Naive thymus-derived CD4-positive, alpha-beta T cell (primary cell): ENCODE measurements at regions not wholly inside any gene's neighbourhood (a gene's known extent, or its start where the extent isn't known, plus 50 kb on each side); places are given as distances from the start of the nearest gene placed in this dataset.
A peak's percentile ranks its signal among the peaks of the same experiment; 100 is the strongest.

Source experiments
- ATAC-seq: fragments of 150-1000 bp; cut with Tn5 transposase; 2 replicates; pipeline ENCODE4 v1.10.0; 2021; ENCODE audit warnings: mild to moderate bottlenecking, moderate library complexity
- CTCF ChIA-PET: fragments of 350-600 bp; sonication (Branson Sonifier 250); formaldehyde crosslinking; loops from one replicate; lab custom pipeline; 2021; ENCODE audit warnings: antibody characterized with exemption; lab: Charles Lee
- POLR2A ChIA-PET: fragments of 350-600 bp; sonication (Branson Sonifier 250); formaldehyde crosslinking; loops from one replicate; lab custom pipeline; 2021; ENCODE audit warnings: antibody characterized with exemption, inconsistent platforms; lab: Charles Lee
- DNase-seq, 9 donors: peaks; one replicate each; pipeline versions ENCODE4 v3.0.0 to v3.0.0-alpha.2; 2020 to 2022; ENCODE audit warnings: mixed read lengths in 1 of 9
- H3K27ac ChIP-seq: one replicate; pipeline ENCODE4 v1.7.0; 2013; ENCODE audit warnings: mild to moderate bottlenecking, low read depth, low read length, moderate library complexity
- H3K27me3 ChIP-seq, 2 donors: one replicate each; pipeline ENCODE4 v1.7.0; 2013; ENCODE audit warnings: low read length in 2 of 2, mild to moderate bottlenecking in 2 of 2, moderate library complexity in 2 of 2; ENCODE audit not compliant: control insufficient read depth in 2 of 2, insufficient read depth in 2 of 2
- H3K36me3 ChIP-seq, 3 experiments: 1 replicate in 2 of 3; 2 replicates in 1 of 3; pipeline ENCODE4 v1.7.0; 2013; ENCODE audit warnings: low read length in 3 of 3, mild to moderate bottlenecking in 3 of 3, moderate library complexity in 1 of 3; ENCODE audit not compliant: insufficient read depth in 3 of 3, control insufficient read depth in 2 of 3
- H3K4me1 ChIP-seq, 2 donors: one replicate each; pipeline ENCODE4 v1.7.0; 2013; ENCODE audit warnings: low read length in 2 of 2, mild to moderate bottlenecking in 2 of 2, moderate library complexity in 1 of 2; ENCODE audit not compliant: control insufficient read depth in 2 of 2, insufficient read depth in 2 of 2
- H3K4me3 ChIP-seq: 2 replicates; pipeline ENCODE4 v1.7.0; 2013; ENCODE audit warnings: mild to moderate bottlenecking, low read length
- H3K9me3 ChIP-seq, 3 experiments: 1 replicate in 2 of 3; 2 replicates in 1 of 3; pipeline ENCODE4 v1.7.0; 2013; ENCODE audit warnings: low read length in 3 of 3; ENCODE audit not compliant: control insufficient read depth in 2 of 3
- H3K27ac Mint-ChIP-seq, 9 donors: one replicate each; pipeline ENCODE4 v1.8.0; 2020 to 2022; ENCODE audit warnings: mixed read lengths in 9 of 9, mild to moderate bottlenecking in 8 of 9, moderate library complexity in 5 of 9, inconsistent platforms in 2 of 9
- H3K27me3 Mint-ChIP-seq, 5 donors: one replicate each; pipeline ENCODE4 v1.8.0; 2021 to 2022; ENCODE audit warnings: mixed read lengths in 5 of 5, mild to moderate bottlenecking in 1 of 5
- H3K36me3 Mint-ChIP-seq, 5 donors: one replicate each; pipeline ENCODE4 v1.8.0; 2020 to 2022; ENCODE audit warnings: mixed read lengths in 5 of 5, mild to moderate bottlenecking in 3 of 5, inconsistent platforms in 1 of 5
- H3K4me1 Mint-ChIP-seq, 7 donors: one replicate each; pipeline ENCODE4 v1.8.0; 2020 to 2022; ENCODE audit warnings: mixed read lengths in 7 of 7, mild to moderate bottlenecking in 3 of 7, inconsistent platforms in 1 of 7
- H3K4me3 Mint-ChIP-seq, 10 donors: one replicate each; pipeline ENCODE4 v1.8.0; 2020 to 2022; ENCODE audit warnings: mild to moderate bottlenecking in 10 of 10, mixed read lengths in 10 of 10, moderate library complexity in 6 of 10, inconsistent platforms in 2 of 10
- H3K9me3 Mint-ChIP-seq, 11 donors: one replicate each; pipeline ENCODE4 v1.8.0; 2020 to 2022; ENCODE audit warnings: mixed read lengths in 11 of 11, mild to moderate bottlenecking in 4 of 11, inconsistent platforms in 1 of 11, moderate library complexity in 1 of 11
- intact Hi-C, 2 donors: fragments of 100-400 bp; cut with micrococcal nuclease; formaldehyde crosslinking; loops; one replicate each; pipeline ENCODE4 v1.15.1; 2023

- Mint-ChIP-seq H3K36me3 (no peaks in the 10 kb centered on the region), H3K27ac (no peak overlapping the region), H3K4me3 (no peak overlapping the region), H3K9me3 (peaks cover 0 to 5% (median 0%) of the 10 kb centered on the region in 11 donors), H3K4me1 (peaks cover 0 to 12% (median 5%) of the 10 kb centered on the region in 7 donors), H3K27me3 (peaks cover 0 to 12% (median 0%) of the 10 kb centered on the region in 5 donors)
- intact Hi-C loops = no loop called here
- H3K27me3 ChIP-seq = no peaks in the 10 kb centered on the region
- H3K4me1 ChIP-seq = no peaks in the 10 kb centered on the region
- ChIA-PET POLR2A (no interaction called here), CTCF (no interaction called here)
- no peak for DNase-seq
- H3K36me3 ChIP-seq = no peaks in the 10 kb centered on the region
- H3K27ac ChIP-seq = no peak overlapping the region
- H3K9me3 ChIP-seq = no peaks in the 10 kb centered on the region
- no peak overlapping the region for H3K4me3 ChIP-seq
- no peak for ATAC-seq
These were observed 269.6 kb upstream of the PPFIA2 start for GRCh38 chr12:82028772-82029171.

- peaks cover 0 to 17% (median 0%) of the 10 kb centered on the region in 5 donors for H3K27me3 Mint-ChIP-seq
- H3K27me3 ChIP-seq = no peaks in the 10 kb centered on the region
- ATAC-seq (no peak), DNase-seq (no peak)
- H3K4me3 Mint-ChIP-seq = peak overlapping the region in 1 of 10 donors; percentile 32
- H3K4me3 ChIP-seq = no peak overlapping the region
- H3K4me1 Mint-ChIP-seq = peaks cover 0 to 12% (median 5%) of the 10 kb centered on the region in 7 donors
- no peaks in the 10 kb centered on the region for H3K36me3 ChIP-seq
- H3K9me3 ChIP-seq = no peaks in the 10 kb centered on the region
- CTCF ChIA-PET = no interaction called here
- H3K9me3 Mint-ChIP-seq = no peaks in the 10 kb centered on the region
- no peak overlapping the region for H3K27ac Mint-ChIP-seq
- POLR2A ChIA-PET = no interaction called here
- H3K36me3 Mint-ChIP-seq = no peaks in the 10 kb centered on the region
- H3K27ac ChIP-seq = no peak overlapping the region
- no peaks in the 10 kb centered on the region for H3K4me1 ChIP-seq
- intact Hi-C loops = no loop called here
These were observed 268.5 kb upstream of the PPFIA2 start for GRCh38 chr12:82027612-82028011.

- DNase-seq (no peak), ATAC-seq (no peak)
- POLR2A ChIA-PET = no interaction called here
- peaks cover 0 to 17% (median 0%) of the 10 kb centered on the region in 5 donors for H3K27me3 Mint-ChIP-seq
- no peaks in the 10 kb centered on the region for H3K36me3 Mint-ChIP-seq
- H3K36me3 ChIP-seq = no peaks in the 10 kb centered on the region
- H3K4me3 Mint-ChIP-seq = no peak overlapping the region
- no peak overlapping the region for H3K27ac Mint-ChIP-seq
- H3K9me3 Mint-ChIP-seq = no peaks in the 10 kb centered on the region
- no peaks in the 10 kb centered on the region for H3K4me1 ChIP-seq
- CTCF ChIA-PET = no interaction called here
- no peak overlapping the region for H3K4me3 ChIP-seq
- H3K27ac ChIP-seq = no peak overlapping the region
- H3K9me3 ChIP-seq = no peaks in the 10 kb centered on the region
- intact Hi-C loops = no loop called here
- peaks cover 0 to 12% (median 5%) of the 10 kb centered on the region in 7 donors for H3K4me1 Mint-ChIP-seq
- H3K27me3 ChIP-seq = no peaks in the 10 kb centered on the region
These were observed 266.3 kb upstream of the PPFIA2 start for GRCh38 chr12:82025462-82025861.

- Mint-ChIP-seq H3K27ac (no peak overlapping the region), H3K36me3 (peaks cover 0 to 6% (median 0%) of the 10 kb centered on the region in 5 donors), H3K4me1 (no peaks in the 10 kb centered on the region), H3K27me3 (peaks cover 0 to 15% (median 0%) of the 10 kb centered on the region in 5 donors), H3K4me3 (no peak overlapping the region), H3K9me3 (peaks cover 0 to 14% (median 5%) of the 10 kb centered on the region in 11 donors)
- Histone ChIP-seq H3K36me3 (no peaks in the 10 kb centered on the region), H3K4me3 (no peak overlapping the region), H3K27me3 (no peaks in the 10 kb centered on the region), H3K27ac (no peak overlapping the region), H3K4me1 (no peaks in the 10 kb centered on the region), H3K9me3 (no peaks in the 10 kb centered on the region)
- DNase-seq = peak in 4 of 9 donors; percentile 3 to 11 (median 4)
- intact Hi-C loops = loop anchor here (1.0 kb wide), 1 partner anchor 375 kb away; no protein-coding TSS in a partner anchor
- ATAC-seq = no peak
- ChIA-PET CTCF (no interaction called here), POLR2A (no interaction called here)
These were observed 260.4 kb upstream of the PPFIA2 start for GRCh38 chr12:82019533-82019932.

GRCh38 chr12:82015623-82016347, 256.6 kb upstream of the PPFIA2 start:
- Histone ChIP-seq H3K27me3 (no peaks in the 10 kb centered on the region), H3K36me3 (no peaks in the 10 kb centered on the region), H3K4me1 (no peaks in the 10 kb centered on the region), H3K9me3 (no peaks in the 10 kb centered on the region), H3K4me3 (no peak overlapping the region), H3K27ac (no peak overlapping the region)
- DNase-seq (no peak), ATAC-seq (no peak)
- intact Hi-C loops = no loop called here
- Mint-ChIP-seq H3K4me1 (no peaks in the 10 kb centered on the region), H3K27me3 (peaks cover 0 to 6% (median 0%) of the 10 kb centered on the region in 5 donors), H3K4me3 (no peak overlapping the region), H3K9me3 (peaks cover 0 to 14% (median 5%) of the 10 kb centered on the region in 11 donors), H3K27ac (no peak overlapping the region), H3K36me3 (peaks cover 0 to 6% (median 0%) of the 10 kb centered on the region in 5 donors)
- CTCF ChIA-PET = no interaction called here
- POLR2A ChIA-PET = no interaction called here

GRCh38 chr12:82012176-82012575, 253.0 kb upstream of the PPFIA2 start:
- H3K9me3 Mint-ChIP-seq = peaks cover 0 to 5% (median 2%) of the 10 kb centered on the region in 11 donors
- CTCF ChIA-PET = no interaction called here
- no peaks in the 10 kb centered on the region for H3K4me1 Mint-ChIP-seq

GRCh38 chr12:82009524-82009923, 250.4 kb upstream of the PPFIA2 start:
- H3K9me3 ChIP-seq = no peaks in the 10 kb centered on the region
- intact Hi-C loops = no loop called here
- no peak for DNase-seq
- no peak overlapping the region for H3K27ac Mint-ChIP-seq
- no peak overlapping the region for H3K27ac ChIP-seq
- no peaks in the 10 kb centered on the region for H3K36me3 ChIP-seq
- H3K4me1 ChIP-seq = no peaks in the 10 kb centered on the region
- ChIA-PET CTCF (no interaction called here), POLR2A (no interaction called here)
- no peak overlapping the region for H3K4me3 ChIP-seq
- no peaks in the 10 kb centered on the region for H3K27me3 ChIP-seq
- ATAC-seq = no peak
- peaks cover 0 to 7% (median 4%) of the 10 kb centered on the region in 5 donors for H3K27me3 Mint-ChIP-seq
- no peaks in the 10 kb centered on the region for H3K4me1 Mint-ChIP-seq
- no peaks in the 10 kb centered on the region for H3K36me3 Mint-ChIP-seq
- H3K4me3 Mint-ChIP-seq = no peak overlapping the region
- peaks cover 0 to 2% (median 0%) of the 10 kb centered on the region in 11 donors for H3K9me3 Mint-ChIP-seq

More at GRCh38 chr12:82012176-82012575, 253.0 kb upstream of the PPFIA2 start:
- no peak overlapping the region for H3K4me3 ChIP-seq
- H3K27ac ChIP-seq = no peak overlapping the region
- H3K36me3 ChIP-seq = no peaks in the 10 kb centered on the region
- intact Hi-C loops = no loop called here
- ATAC-seq (no peak), DNase-seq (no peak)
- H3K27me3 ChIP-seq = no peaks in the 10 kb centered on the region
- no peaks in the 10 kb centered on the region for H3K4me1 ChIP-seq
- Mint-ChIP-seq H3K27me3 (peaks cover 0 to 7% (median 4%) of the 10 kb centered on the region in 5 donors), H3K27ac (no peak overlapping the region), H3K36me3 (no peaks in the 10 kb centered on the region), H3K4me3 (no peak overlapping the region)
- POLR2A ChIA-PET = no interaction called here
- no peaks in the 10 kb centered on the region for H3K9me3 ChIP-seq
